ENCODE measurements at regions not wholly inside any gene's neighbourhood (a gene's known extent, or its start where the extent isn't known, plus 50 kb on each side); places are given as distances from the start of the nearest gene placed in this dataset.

GRCh38 chr5:112548246-112548881, 129.3 kb upstream of the EPB41L4A start (continued):
- TF ChIP-seq GTF2B (IDR thresholded peaks at IDR 0.05; ENCODE audit: extremely low read depth, insufficient read length) (peak; percentile 18), CEBPZ (IDR thresholded peaks at IDR 0.05; ENCODE audit: borderline replicate concordance, low read depth, low read length) (0 out of 2 replicates have a peak, but pooled peaks have one; percentile 39), CHD1 (IDR thresholded peaks at IDR 0.05; ENCODE audit: low read length) (no peak), TSHZ1 (CRISPR knock-in tag; IDR thresholded peaks at IDR 0.05) (no peak), HDAC2 (IDR thresholded peaks at IDR 0.05) (peak; percentile 78), YY1 (IDR thresholded peaks at IDR 0.05; ENCODE audit: borderline replicate concordance in 1 of 3, control insufficient read depth in 1 of 3, extremely low read depth in 1 of 3, insufficient read depth in 3 of 3, insufficient read length in 1 of 3, insufficient replicate concordance in 2 of 3, low read depth in 1 of 3, low read length in 2 of 3) (peak in 1 of 3 experiments; percentile 40), AFF1 (IDR thresholded peaks at IDR 0.05; ENCODE audit: low read depth in 1 of 2, partially characterized antibody in 2 of 2) (peak in 1 of 2 experiments; percentile 32), NR2C1 (IDR thresholded peaks at IDR 0.05) (no peak), NR2C1 (tag; IDR thresholded peaks at IDR 0.05) (no peak), MEIS2 (IDR thresholded peaks at IDR 0.05; ENCODE audit: partially characterized antibody) (peak; percentile 90)
